ENCODE measurements at regions not wholly inside any gene's neighbourhood (a gene's known extent, or its start where the extent isn't known, plus 50 kb on each side); places are given as distances from the start of the nearest gene placed in this dataset.
"Not testable (repeated sequence)": the region's sequence is repeated elsewhere in the genome, so short reads cannot be mapped to it uniquely, and the experiment has no call there.

DNA sequence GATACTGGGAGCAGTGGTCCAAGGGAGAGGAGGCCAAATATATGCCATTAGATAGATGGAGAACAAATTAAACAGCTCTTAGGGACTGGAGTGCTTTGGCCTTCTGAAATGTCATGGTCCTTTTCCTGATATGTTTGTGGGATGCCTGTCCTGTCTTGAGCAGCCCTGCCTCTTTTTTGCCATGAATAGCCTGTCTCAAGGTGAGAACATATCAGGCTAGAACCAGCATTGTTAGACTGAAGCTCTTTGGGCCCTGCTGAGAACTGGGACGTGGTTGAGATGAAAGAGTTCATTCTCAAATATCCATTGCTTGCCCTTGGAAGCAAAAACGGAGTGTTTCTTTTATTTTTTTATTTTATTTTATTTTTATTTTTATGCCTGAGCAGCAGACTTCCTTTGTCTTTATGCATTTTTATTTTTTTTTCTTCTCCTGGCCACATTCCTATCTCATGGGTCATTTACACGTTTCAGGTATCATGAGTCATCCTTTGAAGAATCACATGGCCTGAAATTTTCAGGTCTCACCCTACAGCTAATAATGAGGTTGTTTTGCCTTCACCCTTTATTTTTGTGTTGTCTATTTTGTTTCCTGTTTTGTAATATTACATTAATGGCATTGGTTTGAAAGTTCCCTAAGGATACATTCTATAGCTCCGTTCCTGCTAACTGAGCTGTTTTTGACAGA, 371.4 kb downstream of the PSAT1 start:
- no peak for DNase-seq (ENCODE audit: low read depth)

GRCh38 chr9:78669591-78669990, 372.7 kb downstream of the PSAT1 start:
- no peak for DNase-seq (ENCODE audit: low read depth)

DNA sequence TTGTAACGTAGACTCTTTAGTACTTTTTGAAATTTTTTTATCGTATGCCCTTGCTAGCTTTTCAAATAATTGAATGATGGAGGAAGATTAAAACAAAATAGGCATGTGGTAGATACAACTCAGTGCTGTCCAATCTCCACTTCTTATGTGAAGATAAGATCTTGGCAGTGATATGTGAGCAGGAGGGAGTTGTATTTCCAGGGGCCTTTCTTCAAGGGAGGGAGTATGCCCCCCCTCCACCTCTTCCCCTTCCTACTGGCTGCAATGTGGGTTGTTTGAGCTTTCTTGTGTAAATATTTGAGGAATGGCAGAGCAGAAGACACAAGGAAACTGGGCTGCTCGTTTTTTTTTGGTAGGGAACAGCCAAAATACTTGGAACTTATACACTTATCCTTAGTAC, 374.9 kb downstream of the PSAT1 start:
- DNase-seq (ENCODE audit: low read depth) = no peak

- no peak for DNase-seq (ENCODE audit: low read depth)
These were observed 377.9 kb downstream of the PSAT1 start for GRCh38 chr9:78674874-78675273.

DNA sequence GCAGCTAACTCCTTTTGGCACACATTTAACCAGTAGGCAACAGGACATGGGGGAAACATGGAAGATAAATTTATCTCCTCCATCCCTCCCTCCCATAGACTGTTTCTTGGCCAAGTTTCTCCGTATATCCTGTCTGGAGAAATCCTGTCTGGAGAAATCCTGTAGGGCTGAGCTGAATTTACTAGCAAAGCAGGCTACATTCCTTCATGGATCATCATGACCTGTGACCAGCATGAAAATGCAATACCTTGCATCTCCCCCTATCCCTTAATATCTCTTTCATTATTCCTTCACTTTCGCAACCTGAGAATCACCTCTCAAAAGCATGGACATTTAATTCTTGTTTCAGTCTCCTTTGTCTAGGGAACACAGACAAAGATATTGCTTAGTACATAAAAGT, 379.1 kb downstream of the PSAT1 start:
- DNase-seq (ENCODE audit: low read depth) = peak; percentile 14

GRCh38 chr9:78676623-78677022, 379.7 kb downstream of the PSAT1 start:
- DNase-seq (ENCODE audit: low read depth) = peak; percentile 25

- DNase-seq (ENCODE audit: low read depth) = no peak
These were observed 380.4 kb downstream of the PSAT1 start for GRCh38 chr9:78677326-78677725.

GRCh38 chr9:78678877-78679276, 382.0 kb downstream of the PSAT1 start:
- DNase-seq (ENCODE audit: low read depth) = no peak

DNA sequence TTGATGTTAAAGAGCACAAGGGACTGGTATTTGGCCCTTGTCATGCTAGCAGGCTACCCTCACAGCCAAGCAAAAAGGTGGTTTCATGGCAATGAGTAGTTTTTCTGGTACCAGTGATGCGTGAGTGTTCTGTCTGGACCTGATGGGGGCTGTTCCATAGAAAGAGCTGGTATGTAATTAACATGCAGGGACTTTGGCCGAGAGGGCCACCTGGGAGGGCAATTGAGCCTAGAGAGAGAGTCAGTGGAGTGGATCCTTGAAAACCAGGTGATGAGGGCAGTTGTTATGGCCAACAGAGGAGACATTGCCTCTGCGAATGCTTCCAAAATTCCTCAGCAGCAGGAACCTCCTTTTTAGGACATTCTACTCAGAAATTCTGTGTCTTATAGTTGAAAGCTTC, 383.3 kb downstream of the PSAT1 start:
- DNase-seq (ENCODE audit: low read depth) = no peak

DNA sequence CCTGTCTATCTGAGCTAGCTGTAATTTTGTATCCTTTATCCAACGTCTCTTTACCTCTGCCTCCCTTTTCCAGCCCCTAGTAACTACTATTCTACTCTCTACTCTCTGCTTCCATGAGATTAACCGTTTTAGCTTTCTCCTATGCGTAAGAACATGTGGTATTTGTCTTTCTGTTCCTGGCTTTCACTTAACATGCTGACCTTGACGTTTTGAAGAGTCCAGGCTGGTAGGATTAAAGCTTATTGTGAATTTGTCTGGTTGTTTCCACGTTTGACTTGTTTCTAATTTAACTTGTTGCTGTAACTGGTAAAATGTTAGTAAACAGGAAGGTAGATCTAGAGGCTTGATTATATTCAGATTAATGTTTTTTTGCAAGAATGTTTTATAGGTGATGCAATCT, 385.3 kb downstream of the PSAT1 start:
- DNase-seq (ENCODE audit: low read depth) = peak; percentile 18

DNA sequence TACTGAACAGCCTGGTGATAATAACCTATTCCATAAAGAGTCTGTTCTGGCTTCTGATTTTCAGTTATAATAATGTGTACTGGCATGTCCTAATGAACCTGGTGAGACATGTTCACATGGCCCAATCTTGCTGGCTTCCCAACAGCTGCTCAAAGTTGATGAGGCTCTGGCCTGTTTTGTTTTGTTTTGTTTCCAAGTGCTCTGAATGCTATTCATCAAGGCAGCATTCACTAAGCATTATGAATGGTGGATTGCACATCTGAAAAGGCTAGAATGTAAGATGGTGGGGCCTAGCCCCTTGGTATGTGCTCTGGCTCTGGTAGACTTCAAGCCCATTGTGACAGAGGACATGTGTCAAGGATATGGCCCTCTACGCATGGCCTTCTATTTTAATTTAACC, 388.5 kb downstream of the PSAT1 start:
- no peak for DNase-seq (ENCODE audit: low read depth)

GRCh38 chr9:78688796-78689195, 391.9 kb downstream of the PSAT1 start:
- no peak for DNase-seq (ENCODE audit: low read depth)

- no peak for DNase-seq (ENCODE audit: low read depth)
These were observed 394.6 kb downstream of the PSAT1 start for GRCh38 chr9:78691542-78691941.

DNA sequence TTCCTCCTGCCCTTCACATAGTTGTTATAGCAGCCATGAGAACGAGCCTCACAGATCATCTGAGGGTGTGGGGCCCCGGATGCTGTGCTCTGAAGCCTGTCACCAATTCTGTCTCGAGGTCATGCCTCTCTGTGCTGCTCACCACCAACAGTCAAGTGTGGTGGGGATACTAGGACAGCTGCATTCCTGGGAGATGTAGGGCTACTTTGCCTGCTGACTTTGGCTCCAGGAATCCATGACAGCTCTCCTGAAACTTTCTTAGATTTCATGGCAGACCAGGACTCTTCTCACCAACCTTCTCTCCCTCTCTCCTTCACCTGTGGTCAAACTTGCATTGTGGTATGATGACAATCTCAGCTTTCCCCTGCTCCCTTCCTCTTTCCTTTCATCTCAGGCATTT, 395.9 kb downstream of the PSAT1 start:
- no peak for DNase-seq (ENCODE audit: low read depth)

GRCh38 chr9:78694974-78695373, 398.0 kb downstream of the PSAT1 start:
- no peak for DNase-seq (ENCODE audit: low read depth)

DNA sequence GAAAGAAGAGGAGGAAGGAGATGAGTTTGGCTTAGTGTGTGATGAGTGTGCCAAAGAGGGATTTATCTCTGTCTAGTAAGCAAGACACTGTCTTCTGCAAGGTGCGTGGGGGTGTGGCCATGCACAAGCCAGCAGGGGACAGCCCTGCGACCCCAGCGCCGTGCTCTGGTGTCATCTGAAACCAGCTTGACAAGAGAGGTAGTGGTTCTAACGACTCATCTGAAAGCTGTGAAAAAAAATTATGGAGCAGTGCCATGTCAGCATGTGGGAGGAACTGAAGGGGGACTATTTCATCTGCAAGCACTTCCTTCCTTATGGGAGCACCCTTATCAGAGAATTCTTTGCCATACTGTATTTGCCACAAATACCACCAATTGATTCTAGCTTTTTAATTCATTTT, 398.6 kb downstream of the PSAT1 start:
- DNase-seq (ENCODE audit: low read depth) = no peak

DNA sequence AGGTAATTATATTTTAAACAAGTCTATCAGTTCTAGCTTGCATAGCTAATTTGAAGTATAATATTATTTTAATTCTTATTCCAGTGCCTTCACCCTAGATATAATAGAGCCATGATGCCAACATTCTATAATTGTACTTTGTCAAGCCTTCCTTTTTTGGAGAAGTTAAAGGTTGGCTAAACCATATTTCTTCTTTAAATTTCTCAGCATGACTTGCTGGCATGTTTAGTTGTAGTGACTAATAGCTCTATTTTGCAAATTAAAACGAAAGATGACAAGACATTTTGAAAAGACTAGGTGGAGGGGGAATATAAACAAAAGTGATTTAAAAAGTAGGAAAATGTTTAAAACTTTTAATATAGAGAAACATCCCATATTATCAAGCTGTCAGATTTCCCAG, 400.7 kb downstream of the PSAT1 start:
- DNase-seq (ENCODE audit: low read depth) = no peak

DNA sequence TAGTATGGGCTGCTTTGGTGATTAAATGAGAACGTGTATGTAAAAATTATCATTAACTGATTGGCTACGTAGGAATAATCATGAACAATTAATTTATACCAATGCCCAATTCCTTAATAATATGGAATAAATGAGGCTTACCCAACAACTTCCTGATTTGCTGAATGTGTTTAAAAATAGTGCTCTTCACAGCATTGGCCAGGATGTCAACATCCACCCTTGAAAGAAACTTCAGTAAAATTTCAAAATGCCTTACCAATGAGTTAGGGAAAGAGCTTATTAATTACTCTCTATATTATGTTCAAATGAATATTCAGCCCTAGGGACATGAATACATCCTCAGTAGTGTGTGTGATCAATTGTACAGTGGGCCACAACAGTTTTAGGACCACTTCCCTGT, 401.4 kb downstream of the PSAT1 start:
- DNase-seq (ENCODE audit: low read depth) = no peak

DNA sequence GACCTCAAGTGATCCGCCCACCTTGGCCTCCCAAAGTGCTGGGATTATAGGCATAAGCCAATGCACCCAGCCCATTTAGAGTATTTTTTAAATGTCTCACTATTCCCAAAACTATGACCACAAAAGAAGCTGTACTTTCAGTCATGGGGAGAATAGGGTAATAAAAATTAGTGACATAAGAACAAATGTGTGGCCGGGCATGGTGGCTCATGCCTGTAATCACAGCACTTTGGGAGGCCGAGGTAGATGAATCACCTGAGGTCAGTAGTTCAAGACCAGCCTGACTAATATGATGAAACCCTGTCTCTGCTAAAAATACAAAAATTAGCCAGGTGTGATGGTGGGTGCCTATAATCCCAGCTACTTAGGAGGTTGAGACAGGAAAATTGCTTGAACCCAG, 402.3 kb downstream of the PSAT1 start:
- DNase-seq (ENCODE audit: low read depth) = not testable (repeated sequence)

GRCh38 chr9:78704153-78704552, 407.2 kb downstream of the PSAT1 start:
- DNase-seq (ENCODE audit: low read depth) = not testable (repeated sequence)

DNA sequence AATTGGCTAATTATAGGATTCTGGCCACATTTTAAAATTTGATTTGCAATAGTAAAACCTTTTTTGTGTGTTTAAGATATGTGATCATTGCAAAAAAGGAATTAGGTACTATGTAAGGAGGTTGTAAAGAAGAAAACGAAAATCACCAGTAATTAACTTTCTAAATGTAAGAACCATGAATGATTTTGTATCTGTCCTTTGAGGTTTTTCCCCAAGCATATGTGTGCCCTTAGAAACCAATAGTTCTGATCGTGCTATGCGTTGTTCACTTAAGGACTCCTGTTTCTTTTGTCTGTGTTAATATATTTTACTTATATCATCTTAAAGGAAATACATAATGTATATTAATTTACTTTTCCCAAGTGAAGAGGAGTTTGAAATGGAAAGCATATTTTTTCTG, 410.2 kb downstream of the PSAT1 start:
- no peak for DNase-seq (ENCODE audit: low read depth)

GRCh38 chr9:78707481-78707991, 410.6 kb downstream of the PSAT1 start:
- DNase-seq (ENCODE audit: low read depth) = no peak

- DNase-seq (ENCODE audit: low read depth) = no peak
These were observed 416.1 kb downstream of the PSAT1 start for GRCh38 chr9:78712903-78713613.

Measured in amniotic epithelial cell (primary cell).